Lower leg skin (tissue), 4 donors: ENCODE measurements at regions not wholly inside any gene's neighbourhood (a gene's known extent, or its start where the extent isn't known, plus 50 kb on each side); places are given as distances from the start of the nearest gene placed in this dataset.
"Not testable (repeated sequence)": the region's sequence is repeated elsewhere in the genome, so short reads cannot be mapped to it uniquely, and the experiment has no call there.

ENCODE experiments used
- DNase-seq, 2 donors: peaks; one replicate each; pipeline ENCODE4 v3.0.0-alpha.2; 2019; ENCODE audit warnings: low spot score in 2 of 2
- H3K4me3 ChIP-seq: fragments of 200-600 bp; sonication (generic); 2 replicates; pipeline ENCODE4 v1.5.1; 2017; ENCODE audit warnings: mild to moderate bottlenecking, low read depth; ENCODE audit not compliant: poor library complexity, severe bottlenecking
- POLR2A ChIP-seq, 2 donors: fragments of 450-650 bp; IDR thresholded peaks; one replicate each; pipeline ENCODE4 v1.6.1; 2016 to 2017; ENCODE audit warnings: antibody characterized with exemption in 2 of 2, mild to moderate bottlenecking in 1 of 2, moderate library complexity in 1 of 2
- whole genome bisulfite sequencing, 2 donors: methylation state at CpG; one replicate each; pipeline ENCODE4 v1.1.5; 2018; 5-methylcytosine and 5-hydroxymethylcytosine counted together
- intact Hi-C: fragments of 100-400 bp; cut with DNase I; formaldehyde crosslinking; loops from one replicate; pipeline ENCODE4 v1.15.0; 2023; ENCODE audit warnings: low total_unique reads
- TF ChIP-seq, protein P1 (sequence below), 3 donors: fragments of 450-650 bp; IDR thresholded peaks; one replicate each; pipeline ENCODE4 v1.5.1; 2016; ENCODE audit warnings: antibody characterized with exemption in 3 of 3, mild to moderate bottlenecking in 3 of 3, moderate library complexity in 2 of 3

- intact Hi-C loops, result no loop called here
- H3K4me3 ChIP-seq, result no peak overlapping the region
- WGBS, 2 donors, result 72 to 87% methylated on average over 2 of the region's 2 CpGs
- no peak for DNase-seq
- TF ChIP-seq POLR2A (IDR thresholded peaks at IDR 0.05), result no peak
- TF ChIP-seq, protein P1, sequence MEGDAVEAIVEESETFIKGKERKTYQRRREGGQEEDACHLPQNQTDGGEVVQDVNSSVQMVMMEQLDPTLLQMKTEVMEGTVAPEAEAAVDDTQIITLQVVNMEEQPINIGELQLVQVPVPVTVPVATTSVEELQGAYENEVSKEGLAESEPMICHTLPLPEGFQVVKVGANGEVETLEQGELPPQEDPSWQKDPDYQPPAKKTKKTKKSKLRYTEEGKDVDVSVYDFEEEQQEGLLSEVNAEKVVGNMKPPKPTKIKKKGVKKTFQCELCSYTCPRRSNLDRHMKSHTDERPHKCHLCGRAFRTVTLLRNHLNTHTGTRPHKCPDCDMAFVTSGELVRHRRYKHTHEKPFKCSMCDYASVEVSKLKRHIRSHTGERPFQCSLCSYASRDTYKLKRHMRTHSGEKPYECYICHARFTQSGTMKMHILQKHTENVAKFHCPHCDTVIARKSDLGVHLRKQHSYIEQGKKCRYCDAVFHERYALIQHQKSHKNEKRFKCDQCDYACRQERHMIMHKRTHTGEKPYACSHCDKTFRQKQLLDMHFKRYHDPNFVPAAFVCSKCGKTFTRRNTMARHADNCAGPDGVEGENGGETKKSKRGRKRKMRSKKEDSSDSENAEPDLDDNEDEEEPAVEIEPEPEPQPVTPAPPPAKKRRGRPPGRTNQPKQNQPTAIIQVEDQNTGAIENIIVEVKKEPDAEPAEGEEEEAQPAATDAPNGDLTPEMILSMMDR (IDR thresholded peaks at IDR 0.05), result no peak
Measured at GRCh38 chr1:148363439-148363810, 119.7 kb downstream of the PPIAL4G start.

- 40 to 42% methylated on average over 20 to 29 of the region's 29 CpGs for WGBS, 2 donors
- no peak for TF ChIP-seq POLR2A (IDR thresholded peaks at IDR 0.05)
- TF ChIP-seq, protein P1 (IDR thresholded peaks at IDR 0.05), result no peak
- H3K4me3 ChIP-seq, result no peak overlapping the region
- DNase-seq, result no peak
- intact Hi-C loops, result no loop called here
Measured at GRCh38 chr1:148362626-148363438, 120.3 kb downstream of the PPIAL4G start.

DNA sequence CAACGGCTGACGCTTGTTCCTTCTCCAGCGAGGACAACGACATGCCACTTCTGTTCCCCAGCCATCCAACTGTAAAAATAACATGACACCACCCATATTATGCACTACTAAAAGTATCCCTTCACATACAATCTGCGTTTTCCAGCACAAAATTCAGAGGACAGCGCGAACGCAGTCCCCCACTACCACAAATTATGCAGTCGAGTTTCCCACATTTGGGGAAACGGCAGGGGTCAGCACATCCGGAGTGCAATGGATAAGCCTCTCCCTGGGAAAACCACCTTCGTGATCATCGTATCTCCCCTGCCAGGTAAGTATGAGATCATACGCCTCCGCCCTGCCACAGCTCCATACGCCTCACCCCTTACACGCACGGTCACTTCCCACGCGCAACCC lies 120.9 kb downstream of the PPIAL4G start:
- H3K4me3 ChIP-seq, result no peak overlapping the region
- 5 to 6% methylated on average over 20 of the region's 20 CpGs for WGBS, 2 donors
- TF ChIP-seq, protein P1 (IDR thresholded peaks at IDR 0.05), result no peak
- TF ChIP-seq POLR2A (IDR thresholded peaks at IDR 0.05), result no peak
- intact Hi-C loops, result no loop called here
- no peak for DNase-seq

- intact Hi-C loops, H3K4me3 ChIP-seq: not testable (repeated sequence)
- WGBS, 2 donors, result 9 to 13% methylated on average over 34 of the region's 34 CpGs
- peak; percentile 32 to 90 for DNase-seq
Measured at GRCh38 chr1:148361427-148362215, 121.5 kb downstream of the PPIAL4G start.

- no peak for TF ChIP-seq POLR2A (IDR thresholded peaks at IDR 0.05)
- TF ChIP-seq, protein P1 (IDR thresholded peaks at IDR 0.05), result no peak
- 67 to 69% methylated on average over 1 of the region's 1 CpG for WGBS, 2 donors
Measured at GRCh38 chr1:148357037-148357436, 126.1 kb downstream of the PPIAL4G start.

DNA sequence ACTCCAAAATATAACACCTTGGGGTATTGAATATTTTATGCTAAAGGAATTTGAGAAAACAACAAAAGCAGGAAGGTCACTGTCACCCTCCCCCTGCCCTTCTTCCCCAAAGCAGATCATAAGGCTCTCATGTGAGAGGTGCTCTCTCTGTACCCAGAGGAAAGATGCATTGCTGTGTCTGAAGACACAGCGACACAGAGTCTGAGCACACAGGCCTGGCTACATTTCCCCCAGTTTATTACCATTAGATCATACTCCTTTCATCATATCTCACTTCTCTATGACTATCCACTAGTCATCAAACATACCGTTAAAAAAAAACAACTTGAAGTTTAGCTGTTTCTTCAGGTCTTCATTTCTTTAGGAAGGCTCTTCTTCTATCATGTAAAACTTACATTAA lies 127.1 kb downstream of the PPIAL4G start:
- TF ChIP-seq, protein P1 (IDR thresholded peaks at IDR 0.05), result no peak
- no peak for TF ChIP-seq POLR2A (IDR thresholded peaks at IDR 0.05)
- H3K4me3 ChIP-seq, result no peak overlapping the region
- 86 to 94% methylated on average over 2 of the region's 2 CpGs for WGBS, 2 donors
- no peak for DNase-seq
- intact Hi-C loops, result no loop called here

More at GRCh38 chr1:148357037-148357436, 126.1 kb downstream of the PPIAL4G start:
- DNase-seq, result no peak
- intact Hi-C loops, result no loop called here
- H3K4me3 ChIP-seq, result no peak overlapping the region
